RWPE2 (cell line): ENCODE measurements at regions not wholly inside any gene's neighbourhood (a gene's known extent, or its start where the extent isn't known, plus 50 kb on each side); places are given as distances from the start of the nearest gene placed in this dataset.

ENCODE experiments used
- ATAC-seq: fragments of 200-7000 bp; cut with Tn5 transposase; 3 replicates; pipeline ENCODE4 v1.9.1; 2021; ENCODE audit warnings: low read depth
- DNase-seq: peaks from one replicate; pipeline ENCODE4 v3.0.0-alpha.2; 2020; ENCODE audit warnings: low spot score
- H3K27ac ChIP-seq: fragments of 450-650 bp; 2 replicates; pipeline ENCODE4 v1.5.1; 2017; ENCODE audit warnings: mild to moderate bottlenecking; ENCODE audit not compliant: poor library complexity, severe bottlenecking
- H3K27me3 ChIP-seq: fragments of 250-450 bp; sonication (Bioruptor Pico); 2 replicates; pipeline ENCODE4 v1.5.1; 2021; ENCODE audit warnings: mild to moderate bottlenecking, moderate library complexity; ENCODE audit not compliant: insufficient read depth, poor library complexity, severe bottlenecking
- H3K36me3 ChIP-seq: fragments of 250-450 bp; sonication (Bioruptor Pico); 2 replicates; pipeline ENCODE4 v1.5.1; 2020; ENCODE audit warnings: low read depth, mild to moderate bottlenecking, moderate library complexity
- H3K4me1 ChIP-seq: fragments of 250-450 bp; sonication (Bioruptor Pico); 2 replicates; pipeline ENCODE4 v1.5.1; 2021; ENCODE audit warnings: mild to moderate bottlenecking, moderate library complexity; ENCODE audit not compliant: insufficient read depth, poor library complexity, severe bottlenecking
- H3K4me3 ChIP-seq: fragments of 250-450 bp; sonication (Bioruptor Pico); 2 replicates; pipeline ENCODE4 v1.5.1; 2021; ENCODE audit warnings: mild to moderate bottlenecking, moderate library complexity; ENCODE audit not compliant: severe bottlenecking
- H3K9me3 ChIP-seq: fragments of 250-450 bp; sonication (Bioruptor Pico); 2 replicates; pipeline ENCODE4 v1.5.1; 2021; ENCODE audit warnings: mild to moderate bottlenecking, moderate library complexity; ENCODE audit not compliant: severe bottlenecking
- CTCF ChIP-seq: fragments of 450-650 bp; IDR thresholded peaks from one replicate; pipeline ENCODE4 v1.5.1; 2017; ENCODE audit warnings: mild to moderate bottlenecking, moderate library complexity; ENCODE audit not compliant: poor library complexity, severe bottlenecking

GRCh38 chr18:37658894-37659293 lies 93.3 kb upstream of the CELF4 start:
- no peak overlapping the region for H3K27ac ChIP-seq
- no peaks in the 10 kb centered on the region for H3K36me3 ChIP-seq
- H3K4me3 ChIP-seq: no peak overlapping the region
- no peak for ATAC-seq
- H3K27me3 ChIP-seq: no peaks in the 10 kb centered on the region
- no peak for TF ChIP-seq CTCF
- H3K9me3 ChIP-seq: no peaks in the 10 kb centered on the region
- no peak for DNase-seq
- H3K4me1 ChIP-seq: no peaks in the 10 kb centered on the region

- H3K27ac ChIP-seq: no peak overlapping the region
- H3K9me3 ChIP-seq: no peaks in the 10 kb centered on the region
- H3K27me3 ChIP-seq: no peaks in the 10 kb centered on the region
- ATAC-seq: no peak
- DNase-seq: no peak
- no peak overlapping the region for H3K4me3 ChIP-seq
- TF ChIP-seq CTCF: no peak
- no peaks in the 10 kb centered on the region for H3K4me1 ChIP-seq
- H3K36me3 ChIP-seq: no peaks in the 10 kb centered on the region
These were observed 91.9 kb upstream of the CELF4 start for GRCh38 chr18:37657493-37657892.

- Histone ChIP-seq H3K27ac (no peak overlapping the region), H3K36me3 (no peaks in the 10 kb centered on the region), H3K4me1 (no peaks in the 10 kb centered on the region), H3K9me3 (no peaks in the 10 kb centered on the region), H3K27me3 (no peaks in the 10 kb centered on the region), H3K4me3 (no peak overlapping the region)
- TF ChIP-seq CTCF: no peak
- ATAC-seq (no peak), DNase-seq (no peak)
These were observed 89.3 kb upstream of the CELF4 start for GRCh38 chr18:37654731-37655369.

GRCh38 chr18:37654034-37654433 lies 88.4 kb upstream of the CELF4 start:
- Histone ChIP-seq H3K4me3 (no peak overlapping the region), H3K27ac (no peak overlapping the region), H3K36me3 (no peaks in the 10 kb centered on the region), H3K9me3 (no peaks in the 10 kb centered on the region), H3K27me3 (no peaks in the 10 kb centered on the region), H3K4me1 (no peaks in the 10 kb centered on the region)
- TF ChIP-seq CTCF: no peak
- DNase-seq: no peak
- no peak for ATAC-seq

- TF ChIP-seq CTCF: no peak
- DNase-seq (no peak), ATAC-seq (no peak)
- no peaks in the 10 kb centered on the region for H3K4me1 ChIP-seq
- H3K27ac ChIP-seq: no peak overlapping the region
- H3K27me3 ChIP-seq: no peaks in the 10 kb centered on the region
- no peak overlapping the region for H3K4me3 ChIP-seq
- no peaks in the 10 kb centered on the region for H3K9me3 ChIP-seq
- H3K36me3 ChIP-seq: no peaks in the 10 kb centered on the region
These were observed 88.0 kb upstream of the CELF4 start for GRCh38 chr18:37653618-37654017.
